22Rv1 (cell line): ENCODE measurements at regions not wholly inside any gene's neighbourhood (a gene's known extent, or its start where the extent isn't known, plus 50 kb on each side); places are given as distances from the start of the nearest gene placed in this dataset.

Experiments
- H3K27ac ChIP-seq: fragments of 450-650 bp; 2 replicates; pipeline ENCODE4 v1.5.1; 2017
- ZFX ChIP-seq: fragments of 450-650 bp; IDR thresholded peaks from 2 replicates; pipeline ENCODE4 v1.6.1; 2017; ENCODE audit warnings: antibody characterized with exemption, borderline replicate concordance
- TF ChIP-seq, protein P1 (sequence below): fragments of 450-650 bp; IDR thresholded peaks from 2 replicates; pipeline ENCODE4 v1.5.1; 2017; ENCODE audit warnings: mild to moderate bottlenecking

DNA sequence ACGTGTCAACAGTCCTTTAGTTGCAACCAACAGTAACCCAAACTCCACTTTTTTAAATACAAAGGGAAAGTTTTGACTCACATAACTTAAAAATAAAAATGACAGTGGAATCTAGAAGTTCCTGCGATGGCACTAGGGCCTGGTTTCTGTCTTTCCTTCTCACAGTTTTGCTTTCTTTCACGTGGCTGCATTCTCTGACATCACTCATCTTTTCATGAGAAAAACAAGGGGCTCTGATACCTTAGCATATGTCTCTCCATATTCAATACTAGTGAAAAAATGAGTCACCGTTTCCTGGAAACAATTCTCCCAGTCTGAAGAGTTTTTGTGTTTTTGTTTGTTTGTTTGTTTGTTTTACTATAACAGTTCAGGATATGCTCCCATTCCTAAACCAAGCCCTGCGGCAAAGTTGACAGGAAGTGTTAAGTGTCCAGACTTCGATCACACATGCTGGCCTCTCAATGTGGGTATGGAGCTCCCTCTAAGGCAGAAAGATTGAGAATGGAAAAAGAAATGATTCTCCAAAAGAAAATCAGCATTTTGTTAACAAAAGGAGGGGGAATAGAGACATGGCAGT lies 483.3 kb downstream of the TTLL7 start:
- no peak overlapping the region for H3K27ac ChIP-seq
- TF ChIP-seq, protein P1, sequence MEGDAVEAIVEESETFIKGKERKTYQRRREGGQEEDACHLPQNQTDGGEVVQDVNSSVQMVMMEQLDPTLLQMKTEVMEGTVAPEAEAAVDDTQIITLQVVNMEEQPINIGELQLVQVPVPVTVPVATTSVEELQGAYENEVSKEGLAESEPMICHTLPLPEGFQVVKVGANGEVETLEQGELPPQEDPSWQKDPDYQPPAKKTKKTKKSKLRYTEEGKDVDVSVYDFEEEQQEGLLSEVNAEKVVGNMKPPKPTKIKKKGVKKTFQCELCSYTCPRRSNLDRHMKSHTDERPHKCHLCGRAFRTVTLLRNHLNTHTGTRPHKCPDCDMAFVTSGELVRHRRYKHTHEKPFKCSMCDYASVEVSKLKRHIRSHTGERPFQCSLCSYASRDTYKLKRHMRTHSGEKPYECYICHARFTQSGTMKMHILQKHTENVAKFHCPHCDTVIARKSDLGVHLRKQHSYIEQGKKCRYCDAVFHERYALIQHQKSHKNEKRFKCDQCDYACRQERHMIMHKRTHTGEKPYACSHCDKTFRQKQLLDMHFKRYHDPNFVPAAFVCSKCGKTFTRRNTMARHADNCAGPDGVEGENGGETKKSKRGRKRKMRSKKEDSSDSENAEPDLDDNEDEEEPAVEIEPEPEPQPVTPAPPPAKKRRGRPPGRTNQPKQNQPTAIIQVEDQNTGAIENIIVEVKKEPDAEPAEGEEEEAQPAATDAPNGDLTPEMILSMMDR, result no peak
- no peak for TF ChIP-seq ZFX

DNA sequence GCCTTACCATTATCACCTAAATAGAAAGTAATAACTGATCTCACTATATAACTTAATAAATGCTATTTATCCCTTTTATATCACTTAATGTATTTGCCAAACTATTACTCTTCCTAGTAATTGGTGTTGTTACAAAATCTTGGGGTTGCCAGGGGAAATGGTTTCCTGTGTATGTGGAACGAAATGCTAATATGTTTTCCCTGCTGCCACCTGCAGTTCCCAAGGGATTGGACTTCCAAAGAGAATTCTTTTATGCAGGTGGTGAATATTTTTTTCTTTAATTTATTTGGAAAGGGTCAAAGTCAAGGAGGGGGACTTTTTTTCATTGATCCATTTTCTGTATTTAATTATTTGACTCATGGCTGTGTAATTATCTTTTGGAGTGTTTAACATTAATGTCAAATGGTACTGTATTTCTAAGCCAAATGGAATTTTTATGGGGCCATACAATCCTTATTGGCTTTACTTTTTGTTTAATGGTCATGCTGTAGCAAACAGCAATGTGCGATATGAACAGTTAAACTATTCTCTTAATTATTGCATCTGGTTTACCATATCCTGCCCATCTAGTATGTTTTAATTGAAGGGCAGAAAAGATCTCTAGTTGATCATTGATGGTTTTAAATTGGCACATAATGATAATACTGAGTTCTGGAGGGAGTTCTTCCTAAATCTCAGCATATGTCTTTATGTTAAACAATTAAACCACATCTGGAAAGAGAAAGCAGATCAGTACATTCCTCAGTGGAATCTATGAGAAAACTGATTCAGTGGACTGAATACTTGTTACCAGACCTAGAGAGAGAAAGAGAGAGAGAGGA lies 486.3 kb downstream of the TTLL7 start:
- H3K27ac ChIP-seq, result no peak overlapping the region
- TF ChIP-seq, protein P1, result no peak
- TF ChIP-seq ZFX, result no peak

DNA sequence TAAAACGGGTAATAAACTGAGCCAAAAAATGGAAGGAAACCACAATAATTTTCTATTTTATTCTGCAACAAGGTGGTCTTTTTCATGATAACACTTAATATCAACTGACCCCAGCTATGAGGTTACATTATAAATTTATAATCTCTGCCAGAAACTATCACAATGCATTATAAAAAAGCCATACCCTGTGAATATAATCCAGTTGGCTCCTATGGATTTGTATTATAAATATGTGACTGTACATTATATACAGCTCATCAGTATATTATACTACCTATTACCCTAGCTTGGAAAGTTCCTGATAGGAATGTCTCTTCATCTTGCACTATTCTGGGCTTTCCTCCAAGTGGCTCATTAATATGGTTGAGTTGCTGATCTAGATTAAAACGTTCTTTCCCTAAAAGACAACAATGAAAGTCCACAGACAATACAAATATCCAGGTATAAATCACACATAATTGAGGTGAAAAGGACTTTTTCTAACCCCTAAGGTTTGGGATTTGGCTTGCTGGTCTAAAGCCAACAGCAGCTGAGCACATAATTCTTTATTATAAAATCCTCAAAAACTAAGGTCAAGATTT lies 487.7 kb downstream of the TTLL7 start:
- TF ChIP-seq, protein P1, result no peak
- TF ChIP-seq ZFX, result no peak
- H3K27ac ChIP-seq, result no peak overlapping the region

DNA sequence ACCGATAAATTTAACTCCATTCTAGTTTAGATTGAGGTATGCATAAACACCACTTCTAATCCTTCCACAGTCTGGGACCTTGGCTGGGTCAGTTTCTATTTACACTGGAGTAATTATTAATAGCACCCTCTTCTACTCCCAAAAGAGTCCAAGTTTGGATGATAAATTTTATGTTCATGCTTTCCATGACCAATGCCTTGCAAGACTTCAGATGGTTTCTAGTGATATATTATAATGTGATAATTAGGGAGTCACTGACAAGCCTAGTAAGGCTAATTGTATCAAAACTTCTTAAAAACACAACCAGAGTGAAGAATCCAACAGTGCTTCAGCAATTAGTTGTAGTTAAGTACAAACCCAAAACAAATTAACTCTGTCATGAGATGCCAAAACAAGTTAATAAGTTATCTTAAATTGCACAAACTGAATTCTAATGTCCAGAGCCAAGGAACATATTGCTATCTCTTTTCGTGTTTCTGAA lies 489.6 kb downstream of the TTLL7 start:
- H3K27ac ChIP-seq, result no peak overlapping the region
- TF ChIP-seq, protein P1, result no peak
- no peak for TF ChIP-seq ZFX

DNA sequence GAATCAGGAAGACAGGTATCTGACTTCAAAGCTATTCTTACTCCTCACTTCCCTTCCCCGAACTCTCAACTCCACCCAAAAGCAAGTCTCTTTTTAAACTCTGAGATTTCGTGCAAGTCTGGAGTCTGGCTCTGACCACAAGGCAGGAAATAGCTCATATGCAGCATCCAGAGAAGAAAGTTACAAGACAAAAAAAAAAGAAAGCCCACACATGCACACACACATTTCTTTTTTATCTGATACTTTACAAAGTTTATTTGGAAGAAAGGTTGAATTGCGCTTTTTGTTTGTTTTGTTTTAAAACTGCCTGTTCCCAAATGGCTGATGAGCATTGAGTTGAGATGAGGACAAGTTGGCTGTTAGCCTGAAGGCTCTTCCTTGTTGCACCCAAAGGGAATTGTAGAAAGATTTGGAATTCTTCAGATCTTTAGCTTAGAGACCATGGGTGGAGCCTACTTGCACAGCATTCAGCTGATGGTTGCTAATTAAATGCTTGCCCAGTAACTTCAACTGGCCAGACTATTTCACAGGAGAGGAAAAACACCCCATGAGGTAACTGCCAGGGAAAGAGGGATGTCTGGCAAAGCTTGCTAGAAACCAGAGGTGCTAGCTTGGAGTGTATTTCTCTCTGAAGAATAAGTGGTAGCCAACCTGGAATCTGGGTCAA lies 490.3 kb downstream of the TTLL7 start:
- H3K27ac ChIP-seq, result no peak overlapping the region
- TF ChIP-seq ZFX, result no peak
- TF ChIP-seq, protein P1, result no peak

DNA sequence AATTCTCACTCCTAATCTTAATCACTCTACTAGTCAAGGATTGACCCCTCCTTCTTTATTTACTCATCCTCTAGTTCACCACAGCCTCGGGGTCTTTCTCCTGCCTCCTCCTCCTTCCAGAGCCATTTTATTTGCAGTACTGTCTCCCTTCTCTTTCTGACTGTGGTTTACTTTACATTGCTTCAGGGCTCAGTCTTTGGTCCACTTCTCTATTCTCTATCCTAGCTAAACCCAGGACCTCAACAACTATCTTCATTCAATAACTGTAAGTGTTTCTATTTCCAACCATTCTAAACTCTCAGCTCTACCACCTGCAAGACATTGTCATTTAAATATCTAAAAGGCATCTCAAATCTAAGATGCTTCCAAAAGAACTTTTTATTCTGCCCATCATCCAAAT lies 493.8 kb downstream of the TTLL7 start:
- TF ChIP-seq, protein P1, result no peak
- TF ChIP-seq ZFX, result no peak
- H3K27ac ChIP-seq, result no peak overlapping the region

DNA sequence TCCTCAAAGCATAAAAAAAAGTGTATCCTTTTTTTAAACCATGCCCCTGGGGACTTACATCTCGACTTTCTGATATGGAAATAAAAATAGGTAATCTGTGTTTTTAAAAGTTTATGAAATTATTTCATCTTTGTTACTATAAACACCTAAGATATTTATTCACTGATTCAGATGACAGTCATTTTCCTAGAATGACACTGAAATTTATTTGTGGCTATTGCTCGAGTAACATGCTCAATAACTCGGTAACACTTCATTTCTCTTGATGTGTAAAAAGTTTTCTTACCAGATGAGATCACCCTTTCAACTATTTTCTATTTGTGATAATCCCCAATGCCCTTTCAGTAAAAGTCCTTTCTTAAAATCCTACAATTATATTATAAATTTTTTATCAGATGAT lies 495.8 kb downstream of the TTLL7 start:
- H3K27ac ChIP-seq, result no peak overlapping the region
- TF ChIP-seq ZFX, result no peak
- TF ChIP-seq, protein P1, result no peak
